ENCODE measurements at regions not wholly inside any gene's neighbourhood (a gene's known extent, or its start where the extent isn't known, plus 50 kb on each side); places are given as distances from the start of the nearest gene placed in this dataset.

- Histone ChIP-seq H3K27me3 (ENCODE audit: control insufficient read depth in 1 of 2, insufficient read depth in 2 of 2, low read length in 1 of 2) (no peaks in the 10 kb centered on the region), H3K4me1 (ENCODE audit: control insufficient read depth in 1 of 2, insufficient read depth in 2 of 2, low read length in 2 of 2) (no peaks in the 10 kb centered on the region), H3K9me3 (ENCODE audit: control insufficient read depth, low read length) (no peaks in the 10 kb centered on the region), H3K36me3 (ENCODE audit: control insufficient read depth in 1 of 2, insufficient read depth in 2 of 2, low read length in 1 of 2) (no peaks in the 10 kb centered on the region), H3K4me3 (ENCODE audit: low read length in 2 of 2) (no peak overlapping the region), H3K27ac (ENCODE audit: low read depth in 1 of 2, low read length in 2 of 2) (no peak overlapping the region)
- DNase-seq (no peak), ATAC-seq (ENCODE audit: low FRiP score) (no peak)
- 40 to 45% methylated on average over 21 of the region's 21 CpGs for WGBS, 2 donors
- intact Hi-C loops (cut with DNase I), result no loop called here
Measured at GRCh38 chr17:36661047-36661666, 59.8 kb downstream of the MRM1 start.

- Histone ChIP-seq H3K4me1 (ENCODE audit: control insufficient read depth in 1 of 2, insufficient read depth in 2 of 2, low read length in 2 of 2) (no peaks in the 10 kb centered on the region), H3K36me3 (ENCODE audit: control insufficient read depth in 1 of 2, insufficient read depth in 2 of 2, low read length in 1 of 2) (no peaks in the 10 kb centered on the region), H3K27me3 (ENCODE audit: control insufficient read depth in 1 of 2, insufficient read depth in 2 of 2, low read length in 1 of 2) (no peaks in the 10 kb centered on the region), H3K9me3 (ENCODE audit: control insufficient read depth, low read length) (no peaks in the 10 kb centered on the region), H3K4me3 (ENCODE audit: low read length in 2 of 2) (no peak overlapping the region), H3K27ac (ENCODE audit: low read depth in 1 of 2, low read length in 2 of 2) (no peak overlapping the region)
- WGBS, 2 donors, result 88% methylated on average over 9 of the region's 9 CpGs
- no peak for ATAC-seq (ENCODE audit: low FRiP score)
- intact Hi-C loops (cut with DNase I), result no loop called here
- no peak for DNase-seq
Measured at GRCh38 chr17:36661688-36662087, 60.3 kb downstream of the MRM1 start.

GRCh38 chr17:36665417-36665816 lies 64.0 kb downstream of the MRM1 start:
- WGBS, 2 donors, result 56 to 61% methylated on average over 11 of the region's 11 CpGs
- intact Hi-C loops (cut with DNase I), result no loop called here
- Histone ChIP-seq H3K4me1 (ENCODE audit: control insufficient read depth in 1 of 2, insufficient read depth in 2 of 2, low read length in 2 of 2) (no peaks in the 10 kb centered on the region), H3K27me3 (ENCODE audit: control insufficient read depth in 1 of 2, insufficient read depth in 2 of 2, low read length in 1 of 2) (no peaks in the 10 kb centered on the region), H3K9me3 (ENCODE audit: control insufficient read depth, low read length) (no peaks in the 10 kb centered on the region), H3K27ac (ENCODE audit: low read depth in 1 of 2, low read length in 2 of 2) (no peak overlapping the region), H3K36me3 (ENCODE audit: control insufficient read depth in 1 of 2, insufficient read depth in 2 of 2, low read length in 1 of 2) (no peaks in the 10 kb centered on the region), H3K4me3 (ENCODE audit: low read length in 2 of 2) (no peak overlapping the region)
- DNase-seq (no peak), ATAC-seq (ENCODE audit: low FRiP score) (no peak)

- Histone ChIP-seq H3K9me3 (ENCODE audit: control insufficient read depth, low read length) (no peaks in the 10 kb centered on the region), H3K4me1 (ENCODE audit: control insufficient read depth in 1 of 2, insufficient read depth in 2 of 2, low read length in 2 of 2) (no peaks in the 10 kb centered on the region), H3K27me3 (ENCODE audit: control insufficient read depth in 1 of 2, insufficient read depth in 2 of 2, low read length in 1 of 2) (no peaks in the 10 kb centered on the region), H3K4me3 (ENCODE audit: low read length in 2 of 2) (no peak overlapping the region), H3K27ac (ENCODE audit: low read depth in 1 of 2, low read length in 2 of 2) (no peak overlapping the region), H3K36me3 (ENCODE audit: control insufficient read depth in 1 of 2, insufficient read depth in 2 of 2, low read length in 1 of 2) (no peaks in the 10 kb centered on the region)
- 55% methylated on average over 2 of the region's 2 CpGs for WGBS, 2 donors
- DNase-seq (no peak), ATAC-seq (ENCODE audit: low FRiP score) (no peak)
- intact Hi-C loops (cut with DNase I), result no loop called here
Measured at GRCh38 chr17:36667922-36668321, 66.5 kb downstream of the MRM1 start.

- intact Hi-C loops (cut with DNase I), result no loop called here
- no peak overlapping the region for H3K27ac ChIP-seq (ENCODE audit: low read depth in 1 of 2, low read length in 2 of 2)
- DNase-seq, result no peak
Measured at GRCh38 chr17:36668824-36669223, 67.4 kb downstream of the MRM1 start.

GRCh38 chr17:36671144-36671543 lies 69.8 kb downstream of the MRM1 start:
- ATAC-seq (ENCODE audit: low FRiP score) (no peak), DNase-seq (no peak)
- Histone ChIP-seq H3K27ac (ENCODE audit: low read depth in 1 of 2, low read length in 2 of 2) (no peak overlapping the region), H3K9me3 (ENCODE audit: control insufficient read depth, low read length) (no peaks in the 10 kb centered on the region), H3K4me1 (ENCODE audit: control insufficient read depth in 1 of 2, insufficient read depth in 2 of 2, low read length in 2 of 2) (no peaks in the 10 kb centered on the region), H3K27me3 (ENCODE audit: control insufficient read depth in 1 of 2, insufficient read depth in 2 of 2, low read length in 1 of 2) (no peaks in the 10 kb centered on the region), H3K4me3 (ENCODE audit: low read length in 2 of 2) (no peak overlapping the region), H3K36me3 (ENCODE audit: control insufficient read depth in 1 of 2, insufficient read depth in 2 of 2, low read length in 1 of 2) (no peaks in the 10 kb centered on the region)
- 66 to 73% methylated on average over 3 of the region's 3 CpGs for WGBS, 2 donors
- intact Hi-C loops (cut with DNase I), result no loop called here

More at GRCh38 chr17:36668824-36669223, 67.4 kb downstream of the MRM1 start:
- 72 to 85% methylated on average over 1 of the region's 1 CpG for WGBS, 2 donors
- Histone ChIP-seq H3K9me3 (ENCODE audit: control insufficient read depth, low read length) (no peaks in the 10 kb centered on the region), H3K4me1 (ENCODE audit: control insufficient read depth in 1 of 2, insufficient read depth in 2 of 2, low read length in 2 of 2) (no peaks in the 10 kb centered on the region), H3K36me3 (ENCODE audit: control insufficient read depth in 1 of 2, insufficient read depth in 2 of 2, low read length in 1 of 2) (no peaks in the 10 kb centered on the region), H3K27me3 (ENCODE audit: control insufficient read depth in 1 of 2, insufficient read depth in 2 of 2, low read length in 1 of 2) (no peaks in the 10 kb centered on the region), H3K4me3 (ENCODE audit: low read length in 2 of 2) (no peak overlapping the region)
- ATAC-seq (ENCODE audit: low FRiP score), result no peak

- DNase-seq (no peak), ATAC-seq (ENCODE audit: low FRiP score) (no peak)
- H3K4me3 ChIP-seq (ENCODE audit: low read length in 2 of 2), result no peak overlapping the region
- H3K9me3 ChIP-seq (ENCODE audit: control insufficient read depth, low read length), result no peaks in the 10 kb centered on the region
- H3K27ac ChIP-seq (ENCODE audit: low read depth in 1 of 2, low read length in 2 of 2), result no peak overlapping the region
- H3K4me1 ChIP-seq (ENCODE audit: control insufficient read depth in 1 of 2, insufficient read depth in 2 of 2, low read length in 2 of 2), result no peaks in the 10 kb centered on the region
- no peaks in the 10 kb centered on the region for H3K36me3 ChIP-seq (ENCODE audit: control insufficient read depth in 1 of 2, insufficient read depth in 2 of 2, low read length in 1 of 2)
- H3K27me3 ChIP-seq (ENCODE audit: control insufficient read depth in 1 of 2, insufficient read depth in 2 of 2, low read length in 1 of 2), result no peaks in the 10 kb centered on the region
- intact Hi-C loops (cut with DNase I), result no loop called here
- 77% methylated on average over 7 of the region's 7 CpGs for WGBS, 2 donors
Measured at GRCh38 chr17:36672403-36672918, 71.1 kb downstream of the MRM1 start.

- Histone ChIP-seq H3K4me1 (ENCODE audit: control insufficient read depth in 1 of 2, insufficient read depth in 2 of 2, low read length in 2 of 2) (no peaks in the 10 kb centered on the region), H3K9me3 (ENCODE audit: control insufficient read depth, low read length) (no peaks in the 10 kb centered on the region), H3K27ac (ENCODE audit: low read depth in 1 of 2, low read length in 2 of 2) (no peak overlapping the region), H3K36me3 (ENCODE audit: control insufficient read depth in 1 of 2, insufficient read depth in 2 of 2, low read length in 1 of 2) (no peaks in the 10 kb centered on the region), H3K27me3 (ENCODE audit: control insufficient read depth in 1 of 2, insufficient read depth in 2 of 2, low read length in 1 of 2) (no peaks in the 10 kb centered on the region), H3K4me3 (ENCODE audit: low read length in 2 of 2) (no peak overlapping the region)
- no peak for DNase-seq
- intact Hi-C loops (cut with DNase I), result no loop called here
- ATAC-seq (ENCODE audit: low FRiP score), result no peak
- 87 to 90% methylated on average over 5 of the region's 5 CpGs for WGBS, 2 donors
Measured at GRCh38 chr17:36673068-36673467, 71.7 kb downstream of the MRM1 start.

GRCh38 chr17:36673637-36674277 lies 72.4 kb downstream of the MRM1 start:
- Histone ChIP-seq H3K36me3 (ENCODE audit: control insufficient read depth in 1 of 2, insufficient read depth in 2 of 2, low read length in 1 of 2) (no peaks in the 10 kb centered on the region), H3K9me3 (ENCODE audit: control insufficient read depth, low read length) (no peaks in the 10 kb centered on the region), H3K27ac (ENCODE audit: low read depth in 1 of 2, low read length in 2 of 2) (no peak overlapping the region), H3K27me3 (ENCODE audit: control insufficient read depth in 1 of 2, insufficient read depth in 2 of 2, low read length in 1 of 2) (no peaks in the 10 kb centered on the region), H3K4me3 (ENCODE audit: low read length in 2 of 2) (no peak overlapping the region), H3K4me1 (ENCODE audit: control insufficient read depth in 1 of 2, insufficient read depth in 2 of 2, low read length in 2 of 2) (no peaks in the 10 kb centered on the region)
- DNase-seq (no peak), ATAC-seq (ENCODE audit: low FRiP score) (no peak)
- WGBS, 2 donors, result 86 to 90% methylated on average over 7 of the region's 7 CpGs
- intact Hi-C loops (cut with DNase I), result no loop called here
